Esophagus squamous epithelium (tissue), 5 donors: ENCODE measurements at regions not wholly inside any gene's neighbourhood (a gene's known extent, or its start where the extent isn't known, plus 50 kb on each side); places are given as distances from the start of the nearest gene placed in this dataset.
A peak's percentile ranks its signal among the peaks of the same experiment; 100 is the strongest.

Experiments used
- DNase-seq: peaks from one replicate; lab custom pipeline; 2025; lab: John Stamatoyannopoulos, UW
- H3K27ac ChIP-seq, 4 donors: fragments of 200-600 bp; sonication (generic); one replicate each; pipeline ENCODE4 v1.5.1; 2016 to 2019; ENCODE audit warnings: mild to moderate bottlenecking in 1 of 4
- H3K27me3 ChIP-seq, 4 donors: fragments of 200-600 bp; sonication (generic); 1 replicate in 3 of 4; 2 replicates in 1 of 4; pipeline versions ENCODE4 v1.5.1 to v1.6.0; 2017 to 2021; ENCODE audit warnings: antibody characterized with exemption in 1 of 4
- H3K36me3 ChIP-seq, 3 donors: fragments of 200-600 bp; sonication (generic); one replicate each; pipeline ENCODE4 v1.5.1; 2016 to 2019
- H3K4me1 ChIP-seq, 3 donors: fragments of 200-600 bp; sonication (generic); one replicate each; pipeline ENCODE4 v1.5.1; 2017 to 2019
- H3K4me3 ChIP-seq, 4 donors: fragments of 200-600 bp; sonication (generic); 1 replicate in 3 of 4; 2 replicates in 1 of 4; pipeline ENCODE4 v1.5.1; 2016 to 2019; ENCODE audit warnings: mild to moderate bottlenecking in 2 of 4, moderate library complexity in 1 of 4
- H3K9me3 ChIP-seq, 3 donors: fragments of 200-600 bp; sonication (generic); one replicate each; pipeline ENCODE4 v1.5.1; 2016 to 2019
- POLR2A ChIP-seq, 4 donors: fragments of 450-650 bp; IDR thresholded peaks; one replicate each; pipeline ENCODE4 v1.6.1; 2017; ENCODE audit warnings: antibody characterized with exemption in 4 of 4, mild to moderate bottlenecking in 4 of 4, moderate library complexity in 3 of 4
- WGBS, 2 donors: methylation state at CpG; one replicate each; pipeline ENCODE4 v1.1.5; 2018; 5-methylcytosine and 5-hydroxymethylcytosine counted together
- intact Hi-C: fragments of 100-400 bp; cut with DNase I; formaldehyde crosslinking; loops from one replicate; pipeline ENCODE4 v1.15.0; 2022
- TF ChIP-seq, protein P1 (sequence below), 6 experiments: fragments of 450-650 bp in 4 of 6; fragments of 200-600 bp in 2 of 6; sonication (generic) in 2 of 6; IDR thresholded peaks; one replicate each; pipeline ENCODE4 v1.5.1; 2016 to 2019; ENCODE audit warnings: antibody characterized with exemption in 6 of 6, mild to moderate bottlenecking in 4 of 6, moderate library complexity in 4 of 6
- donor health status: DM: yes; HTN: yes; CAD: no.

- WGBS, 2 donors: 69% methylated on average over 1 of the region's 1 CpG
- H3K4me1 ChIP-seq: peaks cover 0 to 12% (median 0%) of the 10 kb centered on the region in 3 donors
- H3K9me3 ChIP-seq: no peaks in the 10 kb centered on the region
- DNase-seq: no peak
- no peak overlapping the region for H3K4me3 ChIP-seq
- TF ChIP-seq, protein P1, sequence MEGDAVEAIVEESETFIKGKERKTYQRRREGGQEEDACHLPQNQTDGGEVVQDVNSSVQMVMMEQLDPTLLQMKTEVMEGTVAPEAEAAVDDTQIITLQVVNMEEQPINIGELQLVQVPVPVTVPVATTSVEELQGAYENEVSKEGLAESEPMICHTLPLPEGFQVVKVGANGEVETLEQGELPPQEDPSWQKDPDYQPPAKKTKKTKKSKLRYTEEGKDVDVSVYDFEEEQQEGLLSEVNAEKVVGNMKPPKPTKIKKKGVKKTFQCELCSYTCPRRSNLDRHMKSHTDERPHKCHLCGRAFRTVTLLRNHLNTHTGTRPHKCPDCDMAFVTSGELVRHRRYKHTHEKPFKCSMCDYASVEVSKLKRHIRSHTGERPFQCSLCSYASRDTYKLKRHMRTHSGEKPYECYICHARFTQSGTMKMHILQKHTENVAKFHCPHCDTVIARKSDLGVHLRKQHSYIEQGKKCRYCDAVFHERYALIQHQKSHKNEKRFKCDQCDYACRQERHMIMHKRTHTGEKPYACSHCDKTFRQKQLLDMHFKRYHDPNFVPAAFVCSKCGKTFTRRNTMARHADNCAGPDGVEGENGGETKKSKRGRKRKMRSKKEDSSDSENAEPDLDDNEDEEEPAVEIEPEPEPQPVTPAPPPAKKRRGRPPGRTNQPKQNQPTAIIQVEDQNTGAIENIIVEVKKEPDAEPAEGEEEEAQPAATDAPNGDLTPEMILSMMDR (IDR thresholded peaks at IDR 0.05): no peak
- no peak for TF ChIP-seq POLR2A (IDR thresholded peaks at IDR 0.05)
- intact Hi-C loops: no loop called here
- H3K27ac ChIP-seq: no peak overlapping the region
- H3K27me3 ChIP-seq: no peaks in the 10 kb centered on the region
- H3K36me3 ChIP-seq: no peaks in the 10 kb centered on the region
Observed at GRCh38 chr4:13095722-13096121, 388.4 kb downstream of the RAB28 start.

DNA sequence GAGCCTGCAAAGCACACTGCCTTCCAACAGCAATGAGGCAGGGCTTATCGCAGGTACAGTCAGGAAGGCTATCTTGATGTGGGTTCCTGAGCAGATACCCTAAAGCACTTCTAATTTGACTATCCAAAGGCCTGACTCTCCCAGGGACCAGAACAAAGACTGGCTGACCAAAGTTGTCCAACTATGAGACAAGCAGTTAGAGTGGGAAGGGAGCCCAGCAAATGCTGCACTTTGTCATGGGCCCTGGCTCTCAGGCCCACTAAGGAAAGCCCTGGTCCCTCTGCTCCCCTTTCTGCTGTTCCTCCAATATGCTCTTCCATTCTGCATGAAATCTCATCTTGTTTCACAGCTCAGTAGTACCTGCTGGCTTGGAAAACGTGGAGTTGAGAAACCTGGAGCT lies 391.0 kb downstream of the RAB28 start:
- TF ChIP-seq, protein P1 (IDR thresholded peaks at IDR 0.05): no peak
- TF ChIP-seq POLR2A (IDR thresholded peaks at IDR 0.05): no peak
- DNase-seq: no peak
- H3K4me3 ChIP-seq: no peak overlapping the region
- H3K4me1 ChIP-seq: peaks cover 0 to 30% (median 6%) of the 10 kb centered on the region in 3 donors
- H3K27ac ChIP-seq: peak overlapping the region in 1 of 4 donors; percentile 34
- intact Hi-C loops: no loop called here
- H3K9me3 ChIP-seq: no peaks in the 10 kb centered on the region
- WGBS, 2 donors: 50 to 56% methylated on average over 1 to 2 of the region's 2 CpGs
- no peaks in the 10 kb centered on the region for H3K27me3 ChIP-seq
- H3K36me3 ChIP-seq: no peaks in the 10 kb centered on the region

DNA sequence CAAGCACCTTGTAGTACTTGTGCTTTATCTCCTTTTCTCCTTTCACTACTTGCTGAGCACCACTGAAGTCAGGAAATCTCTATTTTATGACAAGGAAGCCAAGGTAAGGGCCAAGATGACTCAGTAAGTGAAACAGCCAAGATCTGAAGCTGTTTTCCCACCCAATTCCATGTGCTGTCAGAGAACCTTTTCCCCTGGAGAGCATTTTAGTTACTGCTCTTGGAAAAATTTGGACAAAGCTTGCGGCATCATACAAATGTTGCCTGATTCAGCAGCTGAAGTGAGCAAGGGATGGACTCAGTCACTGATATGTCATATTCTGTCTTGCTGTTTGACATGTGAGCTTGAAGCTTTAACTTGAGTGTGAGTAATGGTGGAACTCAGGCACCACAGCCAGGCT lies 391.4 kb downstream of the RAB28 start:
- H3K4me1 ChIP-seq: peaks cover 0 to 30% (median 6%) of the 10 kb centered on the region in 3 donors
- no peaks in the 10 kb centered on the region for H3K36me3 ChIP-seq
- H3K27me3 ChIP-seq: no peaks in the 10 kb centered on the region
- DNase-seq: no peak
- H3K9me3 ChIP-seq: no peaks in the 10 kb centered on the region
- no peak overlapping the region for H3K4me3 ChIP-seq
- no peak for TF ChIP-seq POLR2A (IDR thresholded peaks at IDR 0.05)
- TF ChIP-seq, protein P1 (IDR thresholded peaks at IDR 0.05): no peak
- H3K27ac ChIP-seq: peak overlapping the region in 1 of 4 donors; percentile 34
- intact Hi-C loops: no loop called here
- 47% methylated on average over 1 of the region's 1 CpG; no CpG with 5 or more reads in 1 of the 2 donors for WGBS, 2 donors

DNA sequence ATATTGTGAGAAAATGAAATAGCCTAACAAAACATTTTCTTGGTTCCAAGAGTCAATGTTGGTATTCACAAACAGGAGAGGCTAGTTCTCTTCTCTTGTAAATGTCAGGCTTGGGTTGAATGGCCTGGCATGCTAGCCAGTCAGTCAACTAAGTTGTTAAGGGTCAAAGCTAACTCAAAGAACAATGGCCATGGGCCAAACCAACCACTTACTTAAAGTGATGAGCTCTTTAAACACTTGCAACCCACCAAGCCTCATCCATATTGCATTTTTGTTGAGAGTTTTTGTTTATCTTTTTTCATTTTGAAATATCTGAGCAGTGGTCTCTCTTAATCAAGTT lies 394.5 kb downstream of the RAB28 start:
- Histone ChIP-seq H3K4me1 (peaks cover 0 to 30% (median 6%) of the 10 kb centered on the region in 3 donors), H3K4me3 (no peak overlapping the region), H3K9me3 (no peaks in the 10 kb centered on the region), H3K27me3 (no peaks in the 10 kb centered on the region), H3K27ac (no peak overlapping the region), H3K36me3 (no peaks in the 10 kb centered on the region)
- DNase-seq: no peak
- TF ChIP-seq, protein P1 (IDR thresholded peaks at IDR 0.05): no peak
- TF ChIP-seq POLR2A (IDR thresholded peaks at IDR 0.05): no peak
- intact Hi-C loops: no loop called here

DNA sequence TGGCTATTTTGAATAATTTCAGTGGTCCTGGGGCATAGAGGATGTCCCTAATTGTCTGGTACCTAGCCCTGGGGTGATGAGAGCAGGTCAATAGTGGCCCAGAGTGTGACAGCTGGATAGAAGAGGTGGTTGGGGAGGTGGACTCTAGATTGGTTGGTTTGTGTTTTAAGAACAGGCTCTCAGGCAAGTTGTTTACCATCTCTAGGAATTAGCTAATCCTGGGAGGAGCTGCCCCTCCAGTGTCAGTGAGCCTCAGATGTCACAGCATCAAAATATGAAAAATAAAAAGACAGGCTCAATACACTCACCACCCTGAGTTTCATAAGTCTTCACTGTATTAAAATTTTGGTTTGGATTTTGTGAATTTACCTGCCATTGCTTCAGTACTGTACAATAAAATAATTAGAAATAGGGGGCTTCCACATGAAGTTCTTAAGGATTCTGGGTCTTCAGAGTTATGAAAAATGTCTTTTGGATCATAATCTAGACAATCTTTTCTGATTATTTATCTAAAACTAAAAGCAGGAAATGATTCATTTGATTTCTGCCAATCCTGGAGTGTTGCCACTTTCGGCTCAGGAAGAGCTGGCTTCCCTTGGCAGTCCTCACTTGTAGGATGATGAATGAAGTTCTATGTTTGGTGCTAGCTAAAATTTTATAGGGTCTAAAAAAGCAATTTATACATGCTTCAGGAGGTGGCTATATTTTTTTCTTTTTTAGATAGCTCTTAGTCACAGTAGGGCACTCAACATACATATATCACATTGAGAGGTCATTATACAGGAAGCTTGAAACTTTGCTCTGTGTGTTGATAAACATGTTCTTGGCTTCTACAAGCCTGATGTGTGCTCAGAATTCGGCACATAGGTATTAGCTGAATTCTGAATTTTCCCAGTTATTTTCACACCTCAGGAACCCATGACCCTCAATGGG lies 395.1 kb downstream of the RAB28 start:
- TF ChIP-seq, protein P1 (IDR thresholded peaks at IDR 0.05): no peak
- TF ChIP-seq POLR2A (IDR thresholded peaks at IDR 0.05): no peak
- Histone ChIP-seq H3K4me3 (no peak overlapping the region), H3K27ac (peak overlapping the region in 2 of 4 donors; percentile 37 to 57), H3K4me1 (peaks cover 0 to 30% (median 6%) of the 10 kb centered on the region in 3 donors), H3K36me3 (no peaks in the 10 kb centered on the region), H3K27me3 (no peaks in the 10 kb centered on the region), H3K9me3 (no peaks in the 10 kb centered on the region)
- WGBS, 2 donors: 5 to 16% methylated on average over 2 of the region's 2 CpGs
- intact Hi-C loops: no loop called here
- DNase-seq: no peak
